Neural cell (in vitro differentiated cells): ENCODE measurements at regions not wholly inside any gene's neighbourhood (a gene's known extent, or its start where the extent isn't known, plus 50 kb on each side); places are given as distances from the start of the nearest gene placed in this dataset.

Experiments used
- H2AFZ ChIP-seq: fragments of 200-600, 300-800 bp; sonication (generic), shearing (Covaris generic); 2 replicates; pipeline ENCODE4 v1.6.0; 2014; ENCODE audit warnings: low read depth, mild to moderate bottlenecking, antibody characterized with exemption, low read length, moderate library complexity
- H3F3A ChIP-seq: fragments of 200-600 bp; shearing (Covaris generic); 2 replicates; pipeline ENCODE4 v1.6.1; 2016; ENCODE audit warnings: mild to moderate bottlenecking, moderate library complexity, mixed read lengths, antibody characterized with exemption, low read length; ENCODE audit not compliant: insufficient read depth, poor library complexity, severe bottlenecking
- H3K27ac ChIP-seq: fragments of 200-600, 300-800 bp; sonication (generic), shearing (Covaris generic); 2 replicates; pipeline ENCODE4 v1.5.1; 2014; ENCODE audit warnings: mild to moderate bottlenecking, low read length, moderate library complexity
- H3K27me3 ChIP-seq: fragments of 300-800, 200-600 bp; sonication (generic), shearing (Covaris generic); 2 replicates; pipeline ENCODE4 v1.6.0; 2014; ENCODE audit warnings: mild to moderate bottlenecking, low read depth, low read length, moderate library complexity; ENCODE audit not compliant: insufficient read depth
- H3K36me3 ChIP-seq: fragments of 300-800, 200-600 bp; sonication (generic), shearing (Covaris generic); 2 replicates; pipeline ENCODE4 v1.5.1; 2014; ENCODE audit warnings: mild to moderate bottlenecking, antibody characterized with exemption, low read length, moderate library complexity; ENCODE audit not compliant: insufficient read depth
- H3K4me2 ChIP-seq: fragments of 300-800, 200-600 bp; sonication (generic), shearing (Covaris generic); 2 replicates; pipeline ENCODE4 v1.6.0; 2014; ENCODE audit warnings: mild to moderate bottlenecking, low read length
- H3K4me3 ChIP-seq: fragments of 300-800, 200-600 bp; sonication (generic), shearing (Covaris generic); 2 replicates; pipeline ENCODE4 v1.5.1; 2014; ENCODE audit warnings: mild to moderate bottlenecking, low read length, moderate library complexity
- H3K79me2 ChIP-seq: fragments of 200-600 bp; shearing (Covaris generic); replicated peaks from 2 replicates; pipeline ENCODE4 v1.6.0; 2014; ENCODE audit warnings: mild to moderate bottlenecking, low read length, moderate library complexity; ENCODE audit not compliant: insufficient read depth
- H3K9ac ChIP-seq: fragments of 300-800, 200-600 bp; sonication (generic), shearing (Covaris generic); 2 replicates; pipeline ENCODE4 v1.6.1; 2016; ENCODE audit warnings: mild to moderate bottlenecking, low read length, mixed read lengths
- H3K9me2 ChIP-seq: fragments of 200-600 bp; shearing (Covaris generic); 2 replicates; pipeline ENCODE4 v1.6.1; 2016; ENCODE audit warnings: mild to moderate bottlenecking, low read length, mixed read lengths; ENCODE audit not compliant: insufficient read depth
- H3K9me3 ChIP-seq: fragments of 200-600, 300-800 bp; sonication (generic), shearing (Covaris generic); 2 replicates; pipeline ENCODE4 v1.6.1; 2016; ENCODE audit warnings: mild to moderate bottlenecking, mixed run types, low read length, moderate library complexity, mixed read lengths
- H4K20me1 ChIP-seq: fragments of 200-600 bp; shearing (Covaris generic); 2 replicates; pipeline ENCODE4 v1.6.1; 2016; ENCODE audit warnings: mild to moderate bottlenecking, mixed run types; ENCODE audit not compliant: insufficient read depth
- EP300 ChIP-seq: fragments of 450-650 bp; conservative IDR thresholded peaks from 2 replicates; pipeline ENCODE4 v1.6.1; 2014; ENCODE audit warnings: antibody characterized with exemption, mild to moderate bottlenecking, moderate library complexity; ENCODE audit not compliant: poor library complexity, severe bottlenecking
- EZH2 ChIP-seq: fragments of 200-600, 300-800 bp; shearing (Covaris generic), sonication (generic); IDR thresholded peaks from 2 replicates; pipeline ENCODE4 v1.6.1; 2014; ENCODE audit warnings: antibody characterized with exemption, low read length, borderline replicate concordance, mild to moderate bottlenecking; ENCODE audit not compliant: insufficient read depth, poor library complexity, severe bottlenecking
- MXI1 ChIP-seq: fragments of 450-650 bp; conservative IDR thresholded peaks from 2 replicates; pipeline ENCODE4 v1.6.1; 2014; ENCODE audit warnings: antibody characterized with exemption, mild to moderate bottlenecking; ENCODE audit not compliant: poor library complexity, severe bottlenecking
- POLR2AphosphoS5 ChIP-seq: IDR thresholded peaks from 2 replicates; pipeline ENCODE4 v1.6.1; 2012
- RAD21 ChIP-seq: fragments of 450-650 bp; conservative IDR thresholded peaks from 2 replicates; pipeline ENCODE4 v1.6.1; 2014; ENCODE audit warnings: antibody characterized with exemption, mild to moderate bottlenecking, moderate library complexity
- SMC3 ChIP-seq: fragments of 450-650 bp; conservative IDR thresholded peaks from 2 replicates; pipeline ENCODE4 v1.6.1; 2014; ENCODE audit warnings: antibody characterized with exemption, mild to moderate bottlenecking, moderate library complexity; ENCODE audit not compliant: poor library complexity
- TAF1 ChIP-seq: IDR thresholded peaks from 2 replicates; pipeline ENCODE4 v1.6.1; 2012; ENCODE audit warnings: low read depth
- TF ChIP-seq, protein P1 (sequence below): fragments of 450-650 bp; IDR thresholded peaks from 2 replicates; pipeline ENCODE4 v1.5.1; 2014; ENCODE audit warnings: antibody characterized with exemption, mild to moderate bottlenecking, moderate library complexity; ENCODE audit not compliant: poor library complexity, severe bottlenecking
- TF ChIP-seq, protein P2 (sequence below): IDR thresholded peaks from 2 replicates; pipeline ENCODE4 v1.6.1; 2012; ENCODE audit warnings: borderline replicate concordance

GRCh38 chr9:134219646-134220060 is 55.3 kb upstream of the RNU6ATAC start:
- Histone ChIP-seq H4K20me1 (no peaks in the 10 kb centered on the region), H3K9ac (no peak overlapping the region), H3K9me2 (no peaks in the 10 kb centered on the region), H3K27me3 (no peaks in the 10 kb centered on the region), H2AFZ (no peak overlapping the region), H3K4me2 (no peak overlapping the region), H3K36me3 (no peaks in the 10 kb centered on the region), H3K27ac (no peak overlapping the region), H3K4me3 (no peak overlapping the region), H3K9me3 (no peaks in the 10 kb centered on the region), H3K79me2 (no peaks in the 10 kb centered on the region), H3F3A (no peaks in the 10 kb centered on the region)
- TF ChIP-seq, protein P1, sequence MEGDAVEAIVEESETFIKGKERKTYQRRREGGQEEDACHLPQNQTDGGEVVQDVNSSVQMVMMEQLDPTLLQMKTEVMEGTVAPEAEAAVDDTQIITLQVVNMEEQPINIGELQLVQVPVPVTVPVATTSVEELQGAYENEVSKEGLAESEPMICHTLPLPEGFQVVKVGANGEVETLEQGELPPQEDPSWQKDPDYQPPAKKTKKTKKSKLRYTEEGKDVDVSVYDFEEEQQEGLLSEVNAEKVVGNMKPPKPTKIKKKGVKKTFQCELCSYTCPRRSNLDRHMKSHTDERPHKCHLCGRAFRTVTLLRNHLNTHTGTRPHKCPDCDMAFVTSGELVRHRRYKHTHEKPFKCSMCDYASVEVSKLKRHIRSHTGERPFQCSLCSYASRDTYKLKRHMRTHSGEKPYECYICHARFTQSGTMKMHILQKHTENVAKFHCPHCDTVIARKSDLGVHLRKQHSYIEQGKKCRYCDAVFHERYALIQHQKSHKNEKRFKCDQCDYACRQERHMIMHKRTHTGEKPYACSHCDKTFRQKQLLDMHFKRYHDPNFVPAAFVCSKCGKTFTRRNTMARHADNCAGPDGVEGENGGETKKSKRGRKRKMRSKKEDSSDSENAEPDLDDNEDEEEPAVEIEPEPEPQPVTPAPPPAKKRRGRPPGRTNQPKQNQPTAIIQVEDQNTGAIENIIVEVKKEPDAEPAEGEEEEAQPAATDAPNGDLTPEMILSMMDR, result no peak
- TF ChIP-seq EP300 (no peak), EZH2 (no peak), RAD21 (no peak), TAF1 (no peak), POLR2AphosphoS5 (no peak), SMC3 (no peak), MXI1 (no peak)
- TF ChIP-seq, protein P2, sequence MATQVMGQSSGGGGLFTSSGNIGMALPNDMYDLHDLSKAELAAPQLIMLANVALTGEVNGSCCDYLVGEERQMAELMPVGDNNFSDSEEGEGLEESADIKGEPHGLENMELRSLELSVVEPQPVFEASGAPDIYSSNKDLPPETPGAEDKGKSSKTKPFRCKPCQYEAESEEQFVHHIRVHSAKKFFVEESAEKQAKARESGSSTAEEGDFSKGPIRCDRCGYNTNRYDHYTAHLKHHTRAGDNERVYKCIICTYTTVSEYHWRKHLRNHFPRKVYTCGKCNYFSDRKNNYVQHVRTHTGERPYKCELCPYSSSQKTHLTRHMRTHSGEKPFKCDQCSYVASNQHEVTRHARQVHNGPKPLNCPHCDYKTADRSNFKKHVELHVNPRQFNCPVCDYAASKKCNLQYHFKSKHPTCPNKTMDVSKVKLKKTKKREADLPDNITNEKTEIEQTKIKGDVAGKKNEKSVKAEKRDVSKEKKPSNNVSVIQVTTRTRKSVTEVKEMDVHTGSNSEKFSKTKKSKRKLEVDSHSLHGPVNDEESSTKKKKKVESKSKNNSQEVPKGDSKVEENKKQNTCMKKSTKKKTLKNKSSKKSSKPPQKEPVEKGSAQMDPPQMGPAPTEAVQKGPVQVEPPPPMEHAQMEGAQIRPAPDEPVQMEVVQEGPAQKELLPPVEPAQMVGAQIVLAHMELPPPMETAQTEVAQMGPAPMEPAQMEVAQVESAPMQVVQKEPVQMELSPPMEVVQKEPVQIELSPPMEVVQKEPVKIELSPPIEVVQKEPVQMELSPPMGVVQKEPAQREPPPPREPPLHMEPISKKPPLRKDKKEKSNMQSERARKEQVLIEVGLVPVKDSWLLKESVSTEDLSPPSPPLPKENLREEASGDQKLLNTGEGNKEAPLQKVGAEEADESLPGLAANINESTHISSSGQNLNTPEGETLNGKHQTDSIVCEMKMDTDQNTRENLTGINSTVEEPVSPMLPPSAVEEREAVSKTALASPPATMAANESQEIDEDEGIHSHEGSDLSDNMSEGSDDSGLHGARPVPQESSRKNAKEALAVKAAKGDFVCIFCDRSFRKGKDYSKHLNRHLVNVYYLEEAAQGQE, result no peak

DNA sequence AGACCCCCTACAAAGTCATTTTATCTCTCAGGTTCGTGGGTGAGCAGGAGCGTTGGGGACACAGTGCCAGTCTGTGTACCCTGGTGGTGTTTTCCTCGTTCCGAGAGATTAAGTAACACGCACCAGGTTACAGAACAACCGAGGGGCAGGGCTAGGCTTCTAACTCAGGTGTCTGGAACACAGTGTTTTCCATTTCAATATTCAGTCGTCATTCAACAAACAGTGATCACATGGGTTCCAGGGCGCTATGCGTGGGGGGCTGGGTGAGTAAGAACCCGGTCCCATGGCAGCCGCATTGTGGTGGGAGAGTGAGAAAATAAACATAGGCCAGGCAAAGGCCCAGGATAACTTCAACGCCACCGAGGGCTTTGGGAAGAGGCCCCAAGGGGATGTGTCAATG is 55.9 kb upstream of the RNU6ATAC start:
- no peaks in the 10 kb centered on the region for H3K9me2 ChIP-seq
- no peak for TF ChIP-seq TAF1
- TF ChIP-seq, protein P1, result no peak
- no peak for TF ChIP-seq POLR2AphosphoS5
- TF ChIP-seq EZH2, result no peak
- no peak for TF ChIP-seq SMC3
- TF ChIP-seq RAD21, result no peak
- TF ChIP-seq, protein P2, result no peak
- TF ChIP-seq MXI1, result no peak
- no peak for TF ChIP-seq EP300
- H2AFZ ChIP-seq, result no peak overlapping the region
- no peaks in the 10 kb centered on the region for H3K79me2 ChIP-seq
- H3K9ac ChIP-seq, result no peak overlapping the region
- no peak overlapping the region for H3K27ac ChIP-seq
- H3K4me2 ChIP-seq, result no peak overlapping the region
- H3K36me3 ChIP-seq, result no peaks in the 10 kb centered on the region
- no peaks in the 10 kb centered on the region for H3K9me3 ChIP-seq
- no peaks in the 10 kb centered on the region for H4K20me1 ChIP-seq
- H3K27me3 ChIP-seq, result no peaks in the 10 kb centered on the region
- H3K4me3 ChIP-seq, result no peak overlapping the region
- H3F3A ChIP-seq, result no peaks in the 10 kb centered on the region
